ENCODE measurements at regions not wholly inside any gene's neighbourhood (a gene's known extent, or its start where the extent isn't known, plus 50 kb on each side); places are given as distances from the start of the nearest gene placed in this dataset.
A peak's percentile ranks its signal among the peaks of the same experiment; 100 is the strongest.

GRCh38 chr15:35771746-35772442 lies 225.9 kb upstream of the DPH6 start:
- H2BK5ac ChIP-seq (ENCODE audit: low read depth, low read length, poor library complexity, severe bottlenecking) = no peak overlapping the region
- no peak overlapping the region for H2AK9ac ChIP-seq (replicated peaks; ENCODE audit: low read depth, low read length, poor library complexity)
- H3K4me1 ChIP-seq (ENCODE audit: control insufficient read depth, insufficient read depth, low read length) = no peaks in the 10 kb centered on the region
- H3K27me3 ChIP-seq (ENCODE audit: control insufficient read depth, insufficient read depth, low read length) = no peaks in the 10 kb centered on the region
- ChIA-PET CTCF (no interaction called here), POLR2A (ENCODE audit: unreplicated experiment) (no interaction called here)
- WGBS, 2 experiments (ENCODE audit: extremely low coverage in 2 of 2, insufficient read length in 1 of 2) = 100% methylated on average over 1 of the region's 5 CpGs; no CpG with 5 or more reads in 1 of the 2 experiments
- DNase-seq = no peak
- H3K9ac ChIP-seq (ENCODE audit: low read depth, low read length) = no peak overlapping the region
- H3K27ac ChIP-seq (ENCODE audit: insufficient read depth, low read length) = no peak overlapping the region
- no TSS peak for BruUV-seq (replicated peaks)
- intact Hi-C loops (cut with micrococcal nuclease) = no loop called here
- H4K8ac ChIP-seq (ENCODE audit: low read depth in 2 of 2, low read length in 2 of 2) = no peak overlapping the region
- no peak overlapping the region for H3K14ac ChIP-seq (replicated peaks; ENCODE audit: low read depth, low read length)
- H3K4ac ChIP-seq (ENCODE audit: low read depth, low read length) = no peak overlapping the region
- H3K18ac ChIP-seq (ENCODE audit: low read depth, low read length) = no peak overlapping the region
- no peak overlapping the region for H2BK20ac ChIP-seq (ENCODE audit: low read depth, low read length)
- no peaks in the 10 kb centered on the region for H3K36me3 ChIP-seq (ENCODE audit: control insufficient read depth, insufficient read depth, low read length)
- H3K4me3 ChIP-seq (ENCODE audit: insufficient read depth, low read depth, low read length) = no peak overlapping the region
- H4K91ac ChIP-seq (ENCODE audit: insufficient read depth, low read depth, low read length) = no peak overlapping the region
- H4K20me1 ChIP-seq (ENCODE audit: insufficient read depth, low read length) = no peaks in the 10 kb centered on the region
- H3K9me3 ChIP-seq (ENCODE audit: control insufficient read depth, insufficient read depth, low read length) = no peaks in the 10 kb centered on the region
- no peak overlapping the region for H2BK15ac ChIP-seq (ENCODE audit: low read depth, low read length)
- H3K9me1 ChIP-seq (ENCODE audit: insufficient read depth, low read length) = no peaks in the 10 kb centered on the region
- no peak overlapping the region for H2AK5ac ChIP-seq (ENCODE audit: low read depth, low read length)
- ATAC-seq (ENCODE audit: low read depth) = peak; percentile 11; the same call in 1 of the 2 replicates
- no peak overlapping the region for H3K23ac ChIP-seq (ENCODE audit: low read depth, low read length)
- no peak overlapping the region for H3K56ac ChIP-seq (ENCODE audit: extremely low read depth, insufficient read depth, low read length)
- no peak overlapping the region for H2BK120ac ChIP-seq (ENCODE audit: low read depth, low read length)
- H4K5ac ChIP-seq (ENCODE audit: low read depth, low read length) = no peak overlapping the region
- dilution Hi-C loops (cut with HindIII; ENCODE audit: low sequenced_read_pairs, unreplicated experiment) = no loop called here
- no peaks in the 10 kb centered on the region for H3K79me1 ChIP-seq (ENCODE audit: low read depth in 1 of 2, low read length in 2 of 2)
- TF ChIP-seq RAD21 (IDR thresholded peaks at IDR 0.05; ENCODE audit: low read length) = no peak
- TF ChIP-seq FOS (IDR thresholded peaks at IDR 0.05; ENCODE audit: low read depth, low read length) = no peak
- no peak for TF ChIP-seq CHD1 (IDR thresholded peaks at IDR 0.05; ENCODE audit: low read depth, low read length)
- TF ChIP-seq SMC3 (IDR thresholded peaks at IDR 0.05; ENCODE audit: low read depth, low read length) = no peak
- TF ChIP-seq RFX5 (IDR thresholded peaks at IDR 0.05; ENCODE audit: low read depth, low read length) = no peak
- TF ChIP-seq ELK1 (IDR thresholded peaks at IDR 0.05; ENCODE audit: borderline replicate concordance, low read depth, low read length) = no peak
- no peak for TF ChIP-seq NFE2L2 (IDR thresholded peaks at IDR 0.05; ENCODE audit: low read depth, low read length)
- no peak for TF ChIP-seq MXI1 (IDR thresholded peaks at IDR 0.05; ENCODE audit: borderline replicate concordance, low read depth, low read length)
- no peak for TF ChIP-seq MAFK (IDR thresholded peaks at IDR 0.05; ENCODE audit: low read depth, low read length)
- TF ChIP-seq, protein P1, sequence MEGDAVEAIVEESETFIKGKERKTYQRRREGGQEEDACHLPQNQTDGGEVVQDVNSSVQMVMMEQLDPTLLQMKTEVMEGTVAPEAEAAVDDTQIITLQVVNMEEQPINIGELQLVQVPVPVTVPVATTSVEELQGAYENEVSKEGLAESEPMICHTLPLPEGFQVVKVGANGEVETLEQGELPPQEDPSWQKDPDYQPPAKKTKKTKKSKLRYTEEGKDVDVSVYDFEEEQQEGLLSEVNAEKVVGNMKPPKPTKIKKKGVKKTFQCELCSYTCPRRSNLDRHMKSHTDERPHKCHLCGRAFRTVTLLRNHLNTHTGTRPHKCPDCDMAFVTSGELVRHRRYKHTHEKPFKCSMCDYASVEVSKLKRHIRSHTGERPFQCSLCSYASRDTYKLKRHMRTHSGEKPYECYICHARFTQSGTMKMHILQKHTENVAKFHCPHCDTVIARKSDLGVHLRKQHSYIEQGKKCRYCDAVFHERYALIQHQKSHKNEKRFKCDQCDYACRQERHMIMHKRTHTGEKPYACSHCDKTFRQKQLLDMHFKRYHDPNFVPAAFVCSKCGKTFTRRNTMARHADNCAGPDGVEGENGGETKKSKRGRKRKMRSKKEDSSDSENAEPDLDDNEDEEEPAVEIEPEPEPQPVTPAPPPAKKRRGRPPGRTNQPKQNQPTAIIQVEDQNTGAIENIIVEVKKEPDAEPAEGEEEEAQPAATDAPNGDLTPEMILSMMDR (conservative IDR thresholded peaks at IDR 0.05; ENCODE audit: low read depth, low read length) = no peak
- TF ChIP-seq, protein P2, sequence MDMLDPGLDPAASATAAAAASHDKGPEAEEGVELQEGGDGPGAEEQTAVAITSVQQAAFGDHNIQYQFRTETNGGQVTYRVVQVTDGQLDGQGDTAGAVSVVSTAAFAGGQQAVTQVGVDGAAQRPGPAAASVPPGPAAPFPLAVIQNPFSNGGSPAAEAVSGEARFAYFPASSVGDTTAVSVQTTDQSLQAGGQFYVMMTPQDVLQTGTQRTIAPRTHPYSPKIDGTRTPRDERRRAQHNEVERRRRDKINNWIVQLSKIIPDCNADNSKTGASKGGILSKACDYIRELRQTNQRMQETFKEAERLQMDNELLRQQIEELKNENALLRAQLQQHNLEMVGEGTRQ (IDR thresholded peaks at IDR 0.05; ENCODE audit: low read depth, low read length) = no peak
- TF ChIP-seq MAZ (IDR thresholded peaks at IDR 0.05; ENCODE audit: borderline replicate concordance, low read depth, low read length) = no peak
- no peak for TF ChIP-seq BHLHE40 (IDR thresholded peaks at IDR 0.05; ENCODE audit: low read depth, low read length)
- no peak for TF ChIP-seq POLR2A (IDR thresholded peaks at IDR 0.05; ENCODE audit: low read depth, low read length)
- TF ChIP-seq CEBPB (IDR thresholded peaks at IDR 0.05; ENCODE audit: low read depth, low read length) = no peak
- no peak for TF ChIP-seq RCOR1 (IDR thresholded peaks at IDR 0.05; ENCODE audit: insufficient replicate concordance, low read length)
- in situ Hi-C loops (cut with MboI; ENCODE audit: low sequenced_read_pairs) = no loop called here
- no peak overlapping the region for H3K4me2 ChIP-seq (ENCODE audit: low read depth, low read length)
- H2AFZ ChIP-seq (replicated peaks; ENCODE audit: low read length, poor library complexity) = no peak overlapping the region

All from IMR-90 (cell line).